Heart left ventricle (tissue), 13 donors: ENCODE measurements at regions not wholly inside any gene's neighbourhood (a gene's known extent, or its start where the extent isn't known, plus 50 kb on each side); places are given as distances from the start of the nearest gene placed in this dataset.

Experiments
- POLR2A ChIP-seq, 2 donors: fragments of 450-650 bp; IDR thresholded peaks; one replicate each; pipeline ENCODE4 v1.6.1; 2017; ENCODE audit warnings: antibody characterized with exemption in 2 of 2, mild to moderate bottlenecking in 2 of 2, moderate library complexity in 2 of 2
- TF ChIP-seq, protein P1 (sequence below), 12 donors: fragments of 200-600 bp; sonication (generic) in 4 of 12; IDR thresholded peaks; one replicate each; pipeline versions ENCODE4 v1.5.0 to v1.8.0; 2018 to 2022; ENCODE audit warnings: antibody characterized with exemption in 12 of 12, mild to moderate bottlenecking in 5 of 12
- donor health status: ischemic (EF 13 %, LVEDD 7.1; RV severe dilation, severe dysfunction).
- donor health status: DM: no; HTN: yes; CAD: no.
- donor health status: DM: no; HTN: no; CAD: no.
- donor health status: ischemic (EF 25% LVEDD 6.9; RV normal size, moderate dysfunction).
- donor health status: ischemic (EF 25% LVEDD 5.7; RV mildly dilated, moderate dysfunction).
- donor health status: ischemic (EF 35%, LVEDD 5.7; RV mildly dilated, moderate dysfunction).
- donor health status: nonischemic (EF 11% LVEDD 7.7; RV severe dilation, severe dysfunction).
- donor health status: DM: yes; HTN: yes; CAD: no.
- donor health status: PGD.
- donor health status: ischemic (EF 29% LVEDD 5.4; RV normal size, mild dysfunction).
- donor health status: nonischemic (EF 23%, LVEDD 6.1; RV moderate dilation, normal function).

DNA sequence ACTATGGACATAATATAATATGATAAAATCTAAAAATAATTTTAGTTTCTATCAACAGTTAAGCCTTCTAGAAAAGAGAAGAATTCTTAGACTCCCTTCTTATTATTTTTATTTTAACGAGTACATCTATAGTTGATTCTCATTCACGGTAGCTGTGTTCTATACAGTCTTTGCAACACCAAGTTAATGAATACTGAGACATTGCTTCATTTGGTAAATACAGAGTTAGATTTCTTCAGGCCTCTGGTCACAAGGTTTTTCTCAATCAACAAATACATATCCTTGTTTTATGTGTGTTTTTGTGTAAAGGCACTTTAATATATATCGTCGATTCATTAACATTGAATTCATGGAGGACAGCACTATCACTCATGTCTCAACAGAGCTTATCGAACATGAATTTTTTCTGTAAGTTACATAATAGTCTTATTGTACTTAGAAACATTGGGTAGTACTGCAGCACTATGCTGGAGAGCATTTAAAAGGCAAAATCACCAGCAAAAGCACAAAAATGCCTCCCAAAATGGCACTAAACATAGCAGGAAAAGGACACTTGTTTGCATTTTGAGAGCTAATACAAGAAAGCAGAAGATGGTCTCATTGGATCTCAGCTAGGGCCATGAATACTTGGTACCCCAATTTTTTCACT, 239.0 kb downstream of the FGF10 start:
- TF ChIP-seq, protein P1, sequence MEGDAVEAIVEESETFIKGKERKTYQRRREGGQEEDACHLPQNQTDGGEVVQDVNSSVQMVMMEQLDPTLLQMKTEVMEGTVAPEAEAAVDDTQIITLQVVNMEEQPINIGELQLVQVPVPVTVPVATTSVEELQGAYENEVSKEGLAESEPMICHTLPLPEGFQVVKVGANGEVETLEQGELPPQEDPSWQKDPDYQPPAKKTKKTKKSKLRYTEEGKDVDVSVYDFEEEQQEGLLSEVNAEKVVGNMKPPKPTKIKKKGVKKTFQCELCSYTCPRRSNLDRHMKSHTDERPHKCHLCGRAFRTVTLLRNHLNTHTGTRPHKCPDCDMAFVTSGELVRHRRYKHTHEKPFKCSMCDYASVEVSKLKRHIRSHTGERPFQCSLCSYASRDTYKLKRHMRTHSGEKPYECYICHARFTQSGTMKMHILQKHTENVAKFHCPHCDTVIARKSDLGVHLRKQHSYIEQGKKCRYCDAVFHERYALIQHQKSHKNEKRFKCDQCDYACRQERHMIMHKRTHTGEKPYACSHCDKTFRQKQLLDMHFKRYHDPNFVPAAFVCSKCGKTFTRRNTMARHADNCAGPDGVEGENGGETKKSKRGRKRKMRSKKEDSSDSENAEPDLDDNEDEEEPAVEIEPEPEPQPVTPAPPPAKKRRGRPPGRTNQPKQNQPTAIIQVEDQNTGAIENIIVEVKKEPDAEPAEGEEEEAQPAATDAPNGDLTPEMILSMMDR (IDR thresholded peaks at IDR 0.05) = no peak
- TF ChIP-seq POLR2A (IDR thresholded peaks at IDR 0.05) = no peak
